ENCODE measurements at regions not wholly inside any gene's neighbourhood (a gene's known extent, or its start where the extent isn't known, plus 50 kb on each side); places are given as distances from the start of the nearest gene placed in this dataset.

DNA sequence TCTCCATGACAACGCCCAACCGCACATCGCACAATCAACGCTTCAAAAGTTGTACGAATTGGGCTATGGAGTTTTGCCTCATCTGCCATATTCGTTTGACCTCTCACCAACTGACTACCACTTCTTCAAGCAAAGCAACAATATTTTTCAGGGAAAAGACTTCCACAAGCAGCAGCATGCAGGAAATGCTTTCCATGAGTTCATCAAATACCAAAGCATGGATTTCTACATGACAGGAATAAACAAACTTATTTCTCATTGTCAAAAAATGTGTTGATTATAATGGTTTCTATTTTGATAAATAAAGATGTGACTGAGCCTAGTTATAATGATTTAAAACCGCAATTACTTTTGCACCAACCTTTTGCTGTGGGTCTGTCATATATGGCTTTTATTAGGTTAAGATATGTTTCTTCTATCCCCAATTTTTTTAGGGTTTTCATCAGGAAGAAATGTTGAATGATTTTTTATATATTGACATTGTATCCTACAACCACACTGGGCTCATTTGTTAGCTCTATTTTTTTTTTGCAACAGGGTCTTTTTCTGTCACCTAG, 138.4 kb downstream of the PWWP3B start:
- peaks cover 69% of the 10 kb centered on the region for H3K9me3 Mint-ChIP-seq
- H3K79me2 ChIP-seq (replicated peaks; ENCODE audit: insufficient read depth), result no peaks in the 10 kb centered on the region

More for the DNA sequence above, 138.4 kb downstream of the PWWP3B start:
- Histone ChIP-seq H3K27me3 (ENCODE audit: insufficient read depth) (no peaks in the 10 kb centered on the region), H3K4me2 (no peak overlapping the region), H2AFZ (no peak overlapping the region), H3K27ac (ENCODE audit: low read depth) (no peak overlapping the region), H3K9me2 (ENCODE audit: insufficient read depth) (no peaks in the 10 kb centered on the region), H3K36me3 (ENCODE audit: insufficient read depth) (no peaks in the 10 kb centered on the region), H4K20me1 (replicated peaks; ENCODE audit: insufficient read depth) (no peaks in the 10 kb centered on the region), H3K4me1 (ENCODE audit: insufficient read depth) (no peaks in the 10 kb centered on the region), H3K4me3 (no peak overlapping the region), H3F3A (replicated peaks; ENCODE audit: low read depth) (no peaks in the 10 kb centered on the region)
- DNase-seq (ENCODE audit: low spot score) (no peak), ATAC-seq (no peak)
- Mint-ChIP-seq H3K4me1 (no peaks in the 10 kb centered on the region), H3K27me3 (ENCODE audit: insufficient read depth, low read depth, poor library complexity) (no peaks in the 10 kb centered on the region), H3K4me3 (no peak overlapping the region), H3K36me3 (ENCODE audit: low read depth) (no peaks in the 10 kb centered on the region; the same call in 2 of the 3 replicates), H3K27ac (no peak overlapping the region)
- TF ChIP-seq, protein P1, sequence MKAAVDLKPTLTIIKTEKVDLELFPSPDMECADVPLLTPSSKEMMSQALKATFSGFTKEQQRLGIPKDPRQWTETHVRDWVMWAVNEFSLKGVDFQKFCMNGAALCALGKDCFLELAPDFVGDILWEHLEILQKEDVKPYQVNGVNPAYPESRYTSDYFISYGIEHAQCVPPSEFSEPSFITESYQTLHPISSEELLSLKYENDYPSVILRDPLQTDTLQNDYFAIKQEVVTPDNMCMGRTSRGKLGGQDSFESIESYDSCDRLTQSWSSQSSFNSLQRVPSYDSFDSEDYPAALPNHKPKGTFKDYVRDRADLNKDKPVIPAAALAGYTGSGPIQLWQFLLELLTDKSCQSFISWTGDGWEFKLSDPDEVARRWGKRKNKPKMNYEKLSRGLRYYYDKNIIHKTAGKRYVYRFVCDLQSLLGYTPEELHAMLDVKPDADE (IDR thresholded peaks at IDR 0.05), result no peak
- TF ChIP-seq EZH2 (IDR thresholded peaks at IDR 0.05; ENCODE audit: low read depth, unreplicated experiment) (no peak), NANOG (IDR thresholded peaks at IDR 0.05; ENCODE audit: borderline replicate concordance) (no peak), ZNF331 (CRISPR knock-in tag; IDR thresholded peaks at IDR 0.05; ENCODE audit: low read depth) (no peak), STAT1 (IDR thresholded peaks at IDR 0.05; ENCODE audit: unreplicated experiment) (no peak), POLR2AphosphoS5 (IDR thresholded peaks at IDR 0.05; ENCODE audit: low read depth) (no peak), ZNF114 (CRISPR knock-in tag; IDR thresholded peaks at IDR 0.05) (no peak), CREB1 (CRISPR knock-in tag; IDR thresholded peaks at IDR 0.05; ENCODE audit: low read depth) (no peak), JUNB (IDR thresholded peaks at IDR 0.05; ENCODE audit: unreplicated experiment) (no peak), EZH2phosphoT487 (IDR thresholded peaks at IDR 0.05; ENCODE audit: unreplicated experiment) (no peak)
- TF ChIP-seq, protein P2, sequence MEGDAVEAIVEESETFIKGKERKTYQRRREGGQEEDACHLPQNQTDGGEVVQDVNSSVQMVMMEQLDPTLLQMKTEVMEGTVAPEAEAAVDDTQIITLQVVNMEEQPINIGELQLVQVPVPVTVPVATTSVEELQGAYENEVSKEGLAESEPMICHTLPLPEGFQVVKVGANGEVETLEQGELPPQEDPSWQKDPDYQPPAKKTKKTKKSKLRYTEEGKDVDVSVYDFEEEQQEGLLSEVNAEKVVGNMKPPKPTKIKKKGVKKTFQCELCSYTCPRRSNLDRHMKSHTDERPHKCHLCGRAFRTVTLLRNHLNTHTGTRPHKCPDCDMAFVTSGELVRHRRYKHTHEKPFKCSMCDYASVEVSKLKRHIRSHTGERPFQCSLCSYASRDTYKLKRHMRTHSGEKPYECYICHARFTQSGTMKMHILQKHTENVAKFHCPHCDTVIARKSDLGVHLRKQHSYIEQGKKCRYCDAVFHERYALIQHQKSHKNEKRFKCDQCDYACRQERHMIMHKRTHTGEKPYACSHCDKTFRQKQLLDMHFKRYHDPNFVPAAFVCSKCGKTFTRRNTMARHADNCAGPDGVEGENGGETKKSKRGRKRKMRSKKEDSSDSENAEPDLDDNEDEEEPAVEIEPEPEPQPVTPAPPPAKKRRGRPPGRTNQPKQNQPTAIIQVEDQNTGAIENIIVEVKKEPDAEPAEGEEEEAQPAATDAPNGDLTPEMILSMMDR (conservative IDR thresholded peaks at IDR 0.05; ENCODE audit: low read depth in 2 of 2), result no peak
- TF ChIP-seq, protein P3, sequence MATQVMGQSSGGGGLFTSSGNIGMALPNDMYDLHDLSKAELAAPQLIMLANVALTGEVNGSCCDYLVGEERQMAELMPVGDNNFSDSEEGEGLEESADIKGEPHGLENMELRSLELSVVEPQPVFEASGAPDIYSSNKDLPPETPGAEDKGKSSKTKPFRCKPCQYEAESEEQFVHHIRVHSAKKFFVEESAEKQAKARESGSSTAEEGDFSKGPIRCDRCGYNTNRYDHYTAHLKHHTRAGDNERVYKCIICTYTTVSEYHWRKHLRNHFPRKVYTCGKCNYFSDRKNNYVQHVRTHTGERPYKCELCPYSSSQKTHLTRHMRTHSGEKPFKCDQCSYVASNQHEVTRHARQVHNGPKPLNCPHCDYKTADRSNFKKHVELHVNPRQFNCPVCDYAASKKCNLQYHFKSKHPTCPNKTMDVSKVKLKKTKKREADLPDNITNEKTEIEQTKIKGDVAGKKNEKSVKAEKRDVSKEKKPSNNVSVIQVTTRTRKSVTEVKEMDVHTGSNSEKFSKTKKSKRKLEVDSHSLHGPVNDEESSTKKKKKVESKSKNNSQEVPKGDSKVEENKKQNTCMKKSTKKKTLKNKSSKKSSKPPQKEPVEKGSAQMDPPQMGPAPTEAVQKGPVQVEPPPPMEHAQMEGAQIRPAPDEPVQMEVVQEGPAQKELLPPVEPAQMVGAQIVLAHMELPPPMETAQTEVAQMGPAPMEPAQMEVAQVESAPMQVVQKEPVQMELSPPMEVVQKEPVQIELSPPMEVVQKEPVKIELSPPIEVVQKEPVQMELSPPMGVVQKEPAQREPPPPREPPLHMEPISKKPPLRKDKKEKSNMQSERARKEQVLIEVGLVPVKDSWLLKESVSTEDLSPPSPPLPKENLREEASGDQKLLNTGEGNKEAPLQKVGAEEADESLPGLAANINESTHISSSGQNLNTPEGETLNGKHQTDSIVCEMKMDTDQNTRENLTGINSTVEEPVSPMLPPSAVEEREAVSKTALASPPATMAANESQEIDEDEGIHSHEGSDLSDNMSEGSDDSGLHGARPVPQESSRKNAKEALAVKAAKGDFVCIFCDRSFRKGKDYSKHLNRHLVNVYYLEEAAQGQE (IDR thresholded peaks at IDR 0.05; ENCODE audit: unreplicated experiment), result no peak
- TF ChIP-seq, protein P4, sequence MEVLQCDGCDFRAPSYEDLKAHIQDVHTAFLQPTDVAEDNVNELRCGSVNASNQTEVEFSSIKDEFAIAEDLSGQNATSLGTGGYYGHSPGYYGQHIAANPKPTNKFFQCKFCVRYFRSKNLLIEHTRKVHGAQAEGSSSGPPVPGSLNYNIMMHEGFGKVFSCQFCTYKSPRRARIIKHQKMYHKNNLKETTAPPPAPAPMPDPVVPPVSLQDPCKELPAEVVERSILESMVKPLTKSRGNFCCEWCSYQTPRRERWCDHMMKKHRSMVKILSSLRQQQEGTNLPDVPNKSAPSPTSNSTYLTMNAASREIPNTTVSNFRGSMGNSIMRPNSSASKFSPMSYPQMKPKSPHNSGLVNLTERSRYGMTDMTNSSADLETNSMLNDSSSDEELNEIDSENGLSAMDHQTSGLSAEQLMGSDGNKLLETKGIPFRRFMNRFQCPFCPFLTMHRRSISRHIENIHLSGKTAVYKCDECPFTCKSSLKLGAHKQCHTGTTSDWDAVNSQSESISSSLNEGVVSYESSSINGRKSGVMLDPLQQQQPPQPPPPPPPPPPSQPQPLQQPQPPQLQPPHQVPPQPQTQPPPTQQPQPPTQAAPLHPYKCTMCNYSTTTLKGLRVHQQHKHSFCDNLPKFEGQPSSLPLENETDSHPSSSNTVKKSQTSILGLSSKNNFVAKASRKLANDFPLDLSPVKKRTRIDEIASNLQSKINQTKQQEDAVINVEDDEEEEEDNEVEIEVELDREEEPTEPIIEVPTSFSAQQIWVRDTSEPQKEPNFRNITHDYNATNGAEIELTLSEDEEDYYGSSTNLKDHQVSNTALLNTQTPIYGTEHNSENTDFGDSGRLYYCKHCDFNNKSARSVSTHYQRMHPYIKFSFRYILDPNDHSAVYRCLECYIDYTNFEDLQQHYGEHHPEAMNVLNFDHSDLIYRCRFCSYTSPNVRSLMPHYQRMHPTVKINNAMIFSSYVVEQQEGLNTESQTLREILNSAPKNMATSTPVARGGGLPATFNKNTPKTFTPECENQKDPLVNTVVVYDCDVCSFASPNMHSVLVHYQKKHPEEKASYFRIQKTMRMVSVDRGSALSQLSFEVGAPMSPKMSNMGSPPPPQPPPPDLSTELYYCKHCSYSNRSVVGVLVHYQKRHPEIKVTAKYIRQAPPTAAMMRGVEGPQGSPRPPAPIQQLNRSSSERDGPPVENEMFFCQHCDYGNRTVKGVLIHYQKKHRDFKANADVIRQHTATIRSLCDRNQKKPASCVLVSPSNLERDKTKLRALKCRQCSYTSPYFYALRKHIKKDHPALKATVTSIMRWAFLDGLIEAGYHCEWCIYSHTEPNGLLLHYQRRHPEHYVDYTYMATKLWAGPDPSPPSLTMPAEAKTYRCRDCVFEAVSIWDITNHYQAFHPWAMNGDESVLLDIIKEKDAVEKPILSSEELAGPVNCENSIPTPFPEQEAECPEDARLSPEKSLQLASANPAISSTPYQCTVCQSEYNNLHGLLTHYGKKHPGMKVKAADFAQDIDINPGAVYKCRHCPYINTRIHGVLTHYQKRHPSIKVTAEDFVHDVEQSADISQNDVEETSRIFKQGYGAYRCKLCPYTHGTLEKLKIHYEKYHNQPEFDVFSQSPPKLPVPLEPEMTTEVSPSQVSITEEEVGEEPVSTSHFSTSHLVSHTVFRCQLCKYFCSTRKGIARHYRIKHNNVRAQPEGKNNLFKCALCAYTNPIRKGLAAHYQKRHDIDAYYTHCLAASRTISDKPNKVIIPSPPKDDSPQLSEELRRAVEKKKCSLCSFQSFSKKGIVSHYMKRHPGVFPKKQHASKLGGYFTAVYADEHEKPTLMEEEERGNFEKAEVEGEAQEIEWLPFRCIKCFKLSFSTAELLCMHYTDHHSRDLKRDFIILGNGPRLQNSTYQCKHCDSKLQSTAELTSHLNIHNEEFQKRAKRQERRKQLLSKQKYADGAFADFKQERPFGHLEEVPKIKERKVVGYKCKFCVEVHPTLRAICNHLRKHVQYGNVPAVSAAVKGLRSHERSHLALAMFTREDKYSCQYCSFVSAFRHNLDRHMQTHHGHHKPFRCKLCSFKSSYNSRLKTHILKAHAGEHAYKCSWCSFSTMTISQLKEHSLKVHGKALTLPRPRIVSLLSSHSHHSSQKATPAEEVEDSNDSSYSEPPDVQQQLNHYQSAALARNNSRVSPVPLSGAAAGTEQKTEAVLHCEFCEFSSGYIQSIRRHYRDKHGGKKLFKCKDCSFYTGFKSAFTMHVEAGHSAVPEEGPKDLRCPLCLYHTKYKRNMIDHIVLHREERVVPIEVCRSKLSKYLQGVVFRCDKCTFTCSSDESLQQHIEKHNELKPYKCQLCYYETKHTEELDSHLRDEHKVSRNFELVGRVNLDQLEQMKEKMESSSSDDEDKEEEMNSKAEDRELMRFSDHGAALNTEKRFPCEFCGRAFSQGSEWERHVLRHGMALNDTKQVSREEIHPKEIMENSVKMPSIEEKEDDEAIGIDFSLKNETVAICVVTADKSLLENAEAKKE (CRISPR knock-in tag; IDR thresholded peaks at IDR 0.05), result no peak

Data from GM23338 (cell line).